IMR-90 (cell line): ENCODE measurements at regions not wholly inside any gene's neighbourhood (a gene's known extent, or its start where the extent isn't known, plus 50 kb on each side); places are given as distances from the start of the nearest gene placed in this dataset.

Source experiments
- ATAC-seq: fragments of 200-7000 bp; cut with Tn5 transposase; 2 replicates; pipeline ENCODE4 v1.9.1; 2020; ENCODE audit warnings: low read depth, mild to moderate bottlenecking, moderate library complexity
- BruUV-seq: library from RNA; stranded (reverse); fragments of 400-500 nt; replicated peaks from 2 replicates; lab custom pipeline; 2021; lab: Mats Ljungman, UMichigan
- CTCF ChIA-PET: fragments of 300-600 bp; formaldehyde crosslinking; extraction: SDS; loops from one replicate; lab custom pipeline; 2021; ENCODE audit warnings: antibody characterized with exemption; lab: Yijun Ruan, JAX
- POLR2A ChIA-PET: fragments of 300-600 bp; sonication (Branson Sonifier 250); formaldehyde crosslinking; loops from one replicate; lab custom pipeline; 2022; ENCODE audit warnings: antibody characterized with exemption; ENCODE audit not compliant: unreplicated experiment; lab: Charles Lee
- DNase-seq: peaks from one replicate; pipeline ENCODE4 v3.0.0; 2013
- H2AFZ ChIP-seq: replicated peaks from 2 replicates; pipeline ENCODE3; 2013; ENCODE audit warnings: low read length, mild to moderate bottlenecking; ENCODE audit not compliant: poor library complexity
- H2AK5ac ChIP-seq: 2 replicates; pipeline ENCODE4 v1.6.1; 2013; ENCODE audit warnings: low read depth, low read length, inconsistent platforms
- H2AK9ac ChIP-seq: replicated peaks from 2 replicates; pipeline ENCODE3; 2013; ENCODE audit warnings: mild to moderate bottlenecking, low read depth, low read length, moderate library complexity; ENCODE audit not compliant: poor library complexity
- H2BK120ac ChIP-seq: 2 replicates; pipeline ENCODE4 v1.6.1; 2013; ENCODE audit warnings: low read depth, low read length, inconsistent platforms
- H2BK15ac ChIP-seq: 3 replicates; pipeline ENCODE4 v1.6.1; 2013; ENCODE audit warnings: low read depth, low read length, inconsistent platforms
- H2BK20ac ChIP-seq: 2 replicates; pipeline ENCODE4 v1.6.1; 2013; ENCODE audit warnings: low read depth, mild to moderate bottlenecking, inconsistent platforms, low read length, moderate library complexity
- H2BK5ac ChIP-seq: 2 replicates; pipeline ENCODE4 v1.6.1; 2013; ENCODE audit warnings: mild to moderate bottlenecking, low read depth, low read length, inconsistent platforms; ENCODE audit not compliant: poor library complexity, severe bottlenecking
- H3K14ac ChIP-seq: replicated peaks from 2 replicates; pipeline ENCODE4 v1.6.1; 2013; ENCODE audit warnings: low read depth, low read length, inconsistent platforms
- H3K18ac ChIP-seq: 2 replicates; pipeline ENCODE4 v1.6.1; 2013; ENCODE audit warnings: low read depth, low read length, control low read depth
- H3K23ac ChIP-seq: 2 replicates; pipeline ENCODE4 v1.6.1; 2013; ENCODE audit warnings: low read depth, low read length, inconsistent platforms
- H3K27ac ChIP-seq: 2 replicates; pipeline ENCODE4 v1.5.1; 2013; ENCODE audit warnings: mild to moderate bottlenecking, control low read depth, low read length; ENCODE audit not compliant: insufficient read depth
- H3K27me3 ChIP-seq: 2 replicates; pipeline ENCODE4 v1.6.1; 2013; ENCODE audit warnings: low read length; ENCODE audit not compliant: control insufficient read depth, insufficient read depth
- H3K36me3 ChIP-seq: 2 replicates; pipeline ENCODE4 v1.6.1; 2013; ENCODE audit warnings: low read length, mixed read lengths; ENCODE audit not compliant: control insufficient read depth, insufficient read depth
- H3K4ac ChIP-seq: 2 replicates; pipeline ENCODE4 v1.6.1; 2013; ENCODE audit warnings: low read depth, low read length, inconsistent platforms
- H3K4me1 ChIP-seq: 2 replicates; pipeline ENCODE4 v1.6.1; 2013; ENCODE audit warnings: low read length, mixed read lengths; ENCODE audit not compliant: control insufficient read depth, insufficient read depth
- H3K4me2 ChIP-seq: 2 replicates; pipeline ENCODE4 v1.6.1; 2013; ENCODE audit warnings: low read depth, mild to moderate bottlenecking, control low read depth, low read length, moderate library complexity
- H3K4me3 ChIP-seq: 2 replicates; pipeline ENCODE4 v1.5.1; 2013; ENCODE audit warnings: low read depth, mild to moderate bottlenecking, control low read depth, low read length, moderate library complexity; ENCODE audit not compliant: insufficient read depth
- H3K56ac ChIP-seq: 2 replicates; pipeline ENCODE4 v1.6.1; 2013; ENCODE audit warnings: low read length, inconsistent platforms; ENCODE audit not compliant: insufficient read depth; ENCODE audit errors: extremely low read depth
- H3K79me1 ChIP-seq, 2 experiments: 2 replicates each; pipeline ENCODE4 v1.6.1; 2013; ENCODE audit warnings: low read length in 2 of 2, inconsistent platforms in 1 of 2, low read depth in 1 of 2
- H3K9ac ChIP-seq: 2 replicates; pipeline ENCODE4 v1.6.1; 2013; ENCODE audit warnings: low read depth, low read length, control low read depth
- H3K9me1 ChIP-seq: 2 replicates; pipeline ENCODE4 v1.6.1; 2013; ENCODE audit warnings: low read length, inconsistent platforms; ENCODE audit not compliant: insufficient read depth
- H3K9me3 ChIP-seq: 2 replicates; pipeline ENCODE4 v1.6.1; 2013; ENCODE audit warnings: low read length; ENCODE audit not compliant: control insufficient read depth, insufficient read depth
- H4K20me1 ChIP-seq: 2 replicates; pipeline ENCODE4 v1.6.1; 2013; ENCODE audit warnings: low read length, inconsistent platforms; ENCODE audit not compliant: insufficient read depth
- H4K5ac ChIP-seq: 2 replicates; pipeline ENCODE4 v1.6.1; 2013; ENCODE audit warnings: mild to moderate bottlenecking, low read depth, low read length, control low read depth
- H4K8ac ChIP-seq, 2 experiments: 2 replicates each; pipeline ENCODE4 v1.6.1; 2013; ENCODE audit warnings: low read depth in 2 of 2, low read length in 2 of 2, control low read depth in 1 of 2, inconsistent platforms in 1 of 2
- H4K91ac ChIP-seq: 2 replicates; pipeline ENCODE4 v1.6.1; 2013; ENCODE audit warnings: low read depth, low read length, inconsistent platforms; ENCODE audit not compliant: insufficient read depth
- BHLHE40 ChIP-seq: fragments of 150-350 bp; IDR thresholded peaks from 2 replicates; pipeline ENCODE4 v1.6.1; 2016; ENCODE audit warnings: mild to moderate bottlenecking, low read depth, low read length
- CEBPB ChIP-seq: IDR thresholded peaks from 2 replicates; pipeline ENCODE4 v1.6.1; 2012; ENCODE audit warnings: low read depth, low read length, improper control_type of control experiment
- CHD1 ChIP-seq: IDR thresholded peaks from 2 replicates; pipeline ENCODE4 v1.6.1; 2012; ENCODE audit warnings: low read depth, low read length, improper control_type of control experiment
- CTCF ChIP-seq: conservative IDR thresholded peaks from 2 replicates; pipeline ENCODE4 v1.5.1; 2012; ENCODE audit warnings: mild to moderate bottlenecking, low read depth, low read length, improper control_type of control experiment
- ELK1 ChIP-seq: fragments of 150-350 bp; IDR thresholded peaks from 2 replicates; pipeline ENCODE4 v1.6.1; 2016; ENCODE audit warnings: low read depth, mild to moderate bottlenecking, low read length, moderate library complexity, borderline replicate concordance
- FOS ChIP-seq: fragments of 150-350 bp; IDR thresholded peaks from 2 replicates; pipeline ENCODE4 v1.6.1; 2016; ENCODE audit warnings: low read depth, low read length
- MAFK ChIP-seq: IDR thresholded peaks from 2 replicates; pipeline ENCODE4 v1.6.1; 2012; ENCODE audit warnings: low read depth, low read length, improper control_type of control experiment
- MAZ ChIP-seq: IDR thresholded peaks from 2 replicates; pipeline ENCODE4 v1.6.1; 2012; ENCODE audit warnings: low read depth, mild to moderate bottlenecking, low read length, improper control_type of control experiment, moderate library complexity, borderline replicate concordance
- MXI1 ChIP-seq: IDR thresholded peaks from 2 replicates; pipeline ENCODE4 v1.6.1; 2012; ENCODE audit warnings: low read depth, mild to moderate bottlenecking, low read length, moderate library complexity, borderline replicate concordance
- NFE2L2 ChIP-seq: fragments of 150-350 bp; IDR thresholded peaks from 2 replicates; pipeline ENCODE4 v1.6.1; 2016; ENCODE audit warnings: low read depth, mild to moderate bottlenecking, low read length
- POLR2A ChIP-seq: IDR thresholded peaks from 2 replicates; pipeline ENCODE4 v1.6.1; 2012; ENCODE audit warnings: mild to moderate bottlenecking, low read depth, low read length
- RAD21 ChIP-seq: IDR thresholded peaks from 2 replicates; pipeline ENCODE4 v1.6.1; 2012; ENCODE audit warnings: low read length, improper control_type of control experiment
- RCOR1 ChIP-seq: IDR thresholded peaks from 2 replicates; pipeline ENCODE4 v1.6.1; 2012; ENCODE audit warnings: mild to moderate bottlenecking, low read length, improper control_type of control experiment; ENCODE audit not compliant: insufficient replicate concordance
- RFX5 ChIP-seq: IDR thresholded peaks from 2 replicates; pipeline ENCODE4 v1.8.0; 2012; ENCODE audit warnings: low read depth, mild to moderate bottlenecking, low read length, moderate library complexity
- SMC3 ChIP-seq: fragments of 150-350 bp; IDR thresholded peaks from 2 replicates; pipeline ENCODE4 v1.6.1; 2016; ENCODE audit warnings: low read depth, mild to moderate bottlenecking, antibody characterized with exemption, low read length, moderate library complexity
- USF2 ChIP-seq: fragments of 150-350 bp; IDR thresholded peaks from 2 replicates; pipeline ENCODE4 v1.6.1; 2017; ENCODE audit warnings: mild to moderate bottlenecking, antibody characterized with exemption, low read length, low read depth
- WGBS, 2 experiments: methylation state at CpG; one replicate each; pipeline versions ENCODE4 v1.1.5 to v1.1.7; 2013; ENCODE audit warnings: missing lambda C conversion rate in 2 of 2; ENCODE audit not compliant: insufficient read length in 1 of 2; ENCODE audit errors: extremely low coverage in 2 of 2; 5-methylcytosine and 5-hydroxymethylcytosine counted together
- dilution Hi-C: fragments of 300-500 bp; cut with HindIII; formaldehyde crosslinking; loops from one replicate; pipeline ENCODE4 v1.14.3; 2018; ENCODE audit warnings: low sequenced_read_pairs; ENCODE audit not compliant: unreplicated experiment
- in situ Hi-C: fragments of 300-500 bp; cut with MboI; formaldehyde crosslinking; loops from 3 replicates; pipeline ENCODE4 v1.14.3; 2019; ENCODE audit warnings: low sequenced_read_pairs, inconsistent platforms, mixed read lengths
- intact Hi-C: fragments of 100-400 bp; cut with micrococcal nuclease; formaldehyde crosslinking; loops from 2 replicates; pipeline ENCODE4 v1.10.0; 2022

GRCh38 chr20:47973519-47974233, 188.4 kb upstream of the SULF2 start:
- Histone ChIP-seq H3K9ac (no peak overlapping the region), H2BK15ac (no peak overlapping the region), H3K27me3 (no peaks in the 10 kb centered on the region; the same call in 1 of the 2 replicates), H3K14ac (no peak overlapping the region), H2AFZ (no peak overlapping the region), H3K4me3 (no peak overlapping the region), H4K20me1 (no peaks in the 10 kb centered on the region), H2AK9ac (no peak overlapping the region), H3K27ac (no peak overlapping the region), H3K4me2 (no peak overlapping the region), H2BK20ac (no peak overlapping the region), H3K4ac (no peak overlapping the region), H2AK5ac (no peak overlapping the region), H3K79me1 (no peaks in the 10 kb centered on the region), H3K56ac (no peak overlapping the region), H3K4me1 (no peaks in the 10 kb centered on the region), H2BK5ac (no peak overlapping the region), H4K5ac (no peak overlapping the region), H3K9me3 (no peaks in the 10 kb centered on the region), H3K18ac (no peak overlapping the region), H2BK120ac (no peak overlapping the region), H4K8ac (no peak overlapping the region), H4K91ac (no peak overlapping the region), H3K23ac (no peak overlapping the region), H3K36me3 (no peaks in the 10 kb centered on the region), H3K9me1 (no peaks in the 10 kb centered on the region)
- POLR2A ChIA-PET = no interaction called here
- 86% methylated on average over 1 of the region's 26 CpGs; no CpG with 5 or more reads in 1 of the 2 experiments for WGBS, 2 experiments
- DNase-seq (no peak), ATAC-seq (no peak)
- intact Hi-C loops = no loop called here
- CTCF ChIA-PET = no interaction called here
- dilution Hi-C loops = no loop called here
- BruUV-seq = no TSS peak
- in situ Hi-C loops = no loop called here
- TF ChIP-seq CTCF (no peak), FOS (no peak), POLR2A (no peak), USF2 (no peak), MXI1 (no peak), BHLHE40 (no peak), MAFK (no peak), MAZ (no peak), CHD1 (no peak), CEBPB (no peak), RAD21 (no peak), NFE2L2 (no peak), RCOR1 (no peak), RFX5 (no peak), SMC3 (no peak), ELK1 (no peak)
